Psoas muscle (tissue), 7 donors: ENCODE measurements at regions not wholly inside any gene's neighbourhood (a gene's known extent, or its start where the extent isn't known, plus 50 kb on each side); places are given as distances from the start of the nearest gene placed in this dataset.

Experiments used
- ATAC-seq, 4 donors: fragments of 200-7000 bp; cut with Tn5 transposase; one replicate each; pipeline ENCODE4 v1.9.1; 2020; ENCODE audit warnings: moderate library complexity in 3 of 4, mild to moderate bottlenecking in 2 of 4
- DNase-seq, 2 donors: peaks; one replicate each; pipeline ENCODE4 v3.0.0-alpha.2; 2020
- H3K27ac ChIP-seq: fragments of 200-600 bp; one replicate; pipeline ENCODE4 v1.8.0; 2022
- H3K27me3 ChIP-seq, 3 donors: fragments of 200-600 bp in 1 of 3; one replicate each; pipeline versions ENCODE4 v1.6.1 to v1.8.0; 2013 to 2022; ENCODE audit warnings: low read length in 2 of 3, mild to moderate bottlenecking in 2 of 3, moderate library complexity in 1 of 3; ENCODE audit not compliant: insufficient read depth in 3 of 3
- H3K36me3 ChIP-seq, 2 donors: fragments of 200-600 bp in 1 of 2; one replicate each; pipeline versions ENCODE4 v1.6.1 to v1.8.0; 2013 to 2022; ENCODE audit warnings: low read depth in 1 of 2, mild to moderate bottlenecking in 1 of 2, moderate library complexity in 1 of 2; ENCODE audit not compliant: insufficient read depth in 1 of 2
- H3K4me1 ChIP-seq: fragments of 200-600 bp; one replicate; pipeline ENCODE4 v1.8.0; 2022
- H3K4me3 ChIP-seq: fragments of 200-600 bp; one replicate; pipeline ENCODE4 v1.8.0; 2022; ENCODE audit warnings: mild to moderate bottlenecking
- H3K9me3 ChIP-seq: fragments of 200-600 bp; one replicate; pipeline ENCODE4 v1.8.0; 2022
- CTCF ChIP-seq: fragments of 200-600 bp; IDR thresholded peaks from one replicate; pipeline ENCODE4 v1.8.0; 2022; ENCODE audit warnings: antibody characterized with exemption
- WGBS, 3 donors: extraction: QIAGEN DNeasy Blood & Tissue Kit; methylation state at CpG; one replicate each; pipeline versions ENCODE4 v1.1.6 to v1.1.7; 2013; 5-methylcytosine and 5-hydroxymethylcytosine counted together
- intact Hi-C, 2 donors: fragments of 100-400 bp; cut with DNase I; formaldehyde crosslinking; loops; one replicate each; pipeline versions ENCODE4 v1.11.0 to v1.14.2; 2022
- donor health status: healthy with polysubstance abuse.
- donor health status: DM: no; HTN: no; CAD: no; lungs with moderate emphysema.
- donor health status: Bipolar disorder and iron deficiency.
- donor health status: healthy.
- donor health status: DM: yes; HTN: yes; CAD: no.
- donor health status: DM: no; HTN: no; CAD: no.
- donor health status: DM: yes; HTN: yes; CAD: no.

- no peak overlapping the region for H3K27ac ChIP-seq
- intact Hi-C loops, result no loop called here
- no peak for DNase-seq
- no peak for TF ChIP-seq CTCF
- no peaks in the 10 kb centered on the region for H3K4me1 ChIP-seq
- H3K4me3 ChIP-seq, result no peak overlapping the region
- no peaks in the 10 kb centered on the region for H3K27me3 ChIP-seq
- ATAC-seq, result no peak
- no peaks in the 10 kb centered on the region for H3K36me3 ChIP-seq
- WGBS, 3 donors, result 82 to 91% (median 91%) methylated on average over 2 of the region's 2 CpGs
- H3K9me3 ChIP-seq, result no peaks in the 10 kb centered on the region
Measured at GRCh38 chr13:104868806-104869205, 1666.7 kb downstream of the EFNB2 start.

- ATAC-seq (no peak), DNase-seq (no peak)
- 76 to 91% (median 79%) methylated on average over 1 of the region's 1 CpG for WGBS, 3 donors
- H3K27ac ChIP-seq, result no peak overlapping the region
- no peaks in the 10 kb centered on the region for H3K36me3 ChIP-seq
- no peaks in the 10 kb centered on the region for H3K9me3 ChIP-seq
- H3K27me3 ChIP-seq, result no peaks in the 10 kb centered on the region
- no peak for TF ChIP-seq CTCF
- H3K4me3 ChIP-seq, result no peak overlapping the region
- intact Hi-C loops, result no loop called here
- H3K4me1 ChIP-seq, result no peaks in the 10 kb centered on the region
Measured at GRCh38 chr13:104855581-104855980, 1679.9 kb downstream of the EFNB2 start.

- intact Hi-C loops, result no loop called here
Measured at GRCh38 chr13:104854698-104855097, 1680.8 kb downstream of the EFNB2 start.

GRCh38 chr13:104854007-104854406 lies 1681.5 kb downstream of the EFNB2 start:
- DNase-seq, result no peak
- H3K27me3 ChIP-seq, result no peaks in the 10 kb centered on the region
- intact Hi-C loops, result no loop called here

More at GRCh38 chr13:104854698-104855097, 1680.8 kb downstream of the EFNB2 start:
- Histone ChIP-seq H3K4me3 (no peak overlapping the region), H3K4me1 (no peaks in the 10 kb centered on the region), H3K9me3 (no peaks in the 10 kb centered on the region), H3K36me3 (no peaks in the 10 kb centered on the region), H3K27me3 (no peaks in the 10 kb centered on the region), H3K27ac (no peak overlapping the region)
- 95 to 99% (median 97%) methylated on average over 5 of the region's 5 CpGs for WGBS, 3 donors
- DNase-seq (no peak), ATAC-seq (no peak)
- TF ChIP-seq CTCF, result no peak

More at GRCh38 chr13:104854007-104854406, 1681.5 kb downstream of the EFNB2 start:
- 82 to 89% (median 85%) methylated on average over 8 of the region's 8 CpGs for WGBS, 3 donors
- Histone ChIP-seq H3K36me3 (no peaks in the 10 kb centered on the region), H3K4me1 (no peaks in the 10 kb centered on the region), H3K27ac (no peak overlapping the region), H3K9me3 (no peaks in the 10 kb centered on the region), H3K4me3 (no peak overlapping the region)
- no peak for ATAC-seq
- TF ChIP-seq CTCF, result no peak
